Mucosa of stomach (tissue), 1 donor: ENCODE measurements at regions not wholly inside any gene's neighbourhood (a gene's known extent, or its start where the extent isn't known, plus 50 kb on each side); places are given as distances from the start of the nearest gene placed in this dataset.

Experiments
- H3K27me3 ChIP-seq: one replicate; pipeline ENCODE4 v1.7.0; 2013; ENCODE audit warnings: mild to moderate bottlenecking, low read length; ENCODE audit not compliant: control insufficient read depth, insufficient read depth
- H3K36me3 ChIP-seq: one replicate; pipeline ENCODE4 v1.7.0; 2013; ENCODE audit warnings: low read length; ENCODE audit not compliant: control insufficient read depth, insufficient read depth
- H3K4me1 ChIP-seq: one replicate; pipeline ENCODE4 v1.7.0; 2013; ENCODE audit warnings: mild to moderate bottlenecking, low read length; ENCODE audit not compliant: control insufficient read depth, insufficient read depth
- H3K4me3 ChIP-seq: one replicate; pipeline ENCODE4 v1.7.0; 2013; ENCODE audit warnings: low read length
- H3K9ac ChIP-seq: one replicate; pipeline ENCODE4 v1.7.0; 2013; ENCODE audit warnings: mild to moderate bottlenecking, low read length, moderate library complexity
- H3K9me3 ChIP-seq: one replicate; pipeline ENCODE4 v1.7.0; 2013; ENCODE audit warnings: mild to moderate bottlenecking, low read length, moderate library complexity; ENCODE audit not compliant: control insufficient read depth
- donor health status: Pancreatic carcinoma.

DNA sequence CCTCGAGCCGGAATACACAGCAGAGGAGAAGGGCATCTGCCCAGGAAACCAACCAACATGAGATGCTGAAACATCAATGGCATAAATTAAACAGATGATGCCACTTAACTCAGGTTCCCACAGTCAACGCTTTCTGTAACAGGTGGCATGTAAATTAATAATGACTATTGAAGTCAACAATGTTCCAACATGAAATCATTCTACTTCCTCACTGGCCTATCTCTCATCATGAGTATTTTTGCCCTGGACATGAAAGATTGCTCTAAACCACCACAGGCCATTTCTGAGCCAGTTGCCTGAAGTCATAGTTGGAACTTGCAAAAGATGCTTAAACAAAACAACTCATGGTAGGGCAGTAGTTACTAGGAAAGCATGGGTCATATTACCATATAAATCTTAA lies 397.9 kb upstream of the JARID2 start:
- Histone ChIP-seq H3K4me3 (no peak overlapping the region), H3K27me3 (no peaks in the 10 kb centered on the region), H3K9ac (no peak overlapping the region), H3K36me3 (no peaks in the 10 kb centered on the region), H3K9me3 (no peaks in the 10 kb centered on the region), H3K4me1 (no peaks in the 10 kb centered on the region)

DNA sequence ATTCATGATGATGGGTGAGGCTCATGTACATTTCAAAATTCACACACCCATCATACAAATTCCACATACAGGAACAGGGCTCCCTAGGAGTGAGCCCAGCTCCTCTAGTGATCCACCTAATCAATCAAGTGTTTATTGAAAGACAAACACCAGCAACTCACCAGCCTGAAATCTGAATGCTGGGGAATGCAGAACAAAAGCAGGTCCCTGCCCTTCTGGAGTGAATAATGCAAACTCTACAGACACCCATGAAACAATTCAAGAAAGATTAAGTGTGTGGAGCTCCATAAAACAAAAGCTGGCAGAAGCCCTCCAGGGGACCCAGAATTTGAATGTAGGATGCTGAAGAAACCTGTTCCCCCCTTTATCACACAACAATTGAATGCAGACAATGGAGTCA lies 396.7 kb upstream of the JARID2 start:
- H3K4me3 ChIP-seq: no peak overlapping the region
- H3K27me3 ChIP-seq: no peaks in the 10 kb centered on the region
- no peaks in the 10 kb centered on the region for H3K36me3 ChIP-seq
- H3K4me1 ChIP-seq: no peaks in the 10 kb centered on the region
- H3K9ac ChIP-seq: no peak overlapping the region
- no peaks in the 10 kb centered on the region for H3K9me3 ChIP-seq

DNA sequence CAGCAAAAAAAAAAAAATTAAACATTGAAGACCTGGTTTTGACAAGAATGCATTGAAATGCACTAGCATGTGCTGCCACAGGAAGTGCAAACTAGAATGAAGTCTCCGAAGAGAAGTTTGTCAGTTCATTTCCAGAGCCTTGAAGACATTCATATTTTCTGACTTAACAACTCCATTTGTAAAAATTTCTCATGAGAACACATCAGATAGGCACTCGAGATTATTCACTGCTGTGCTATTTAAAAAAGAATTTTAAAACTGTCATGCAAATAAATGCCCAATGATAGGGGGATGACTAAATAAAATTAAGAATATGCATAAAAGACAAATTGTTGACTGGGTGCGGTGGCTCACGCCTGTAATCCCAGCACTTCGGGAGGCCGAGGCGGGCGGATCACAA lies 394.6 kb upstream of the JARID2 start:
- no peaks in the 10 kb centered on the region for H3K36me3 ChIP-seq
- H3K27me3 ChIP-seq: no peaks in the 10 kb centered on the region
- H3K9me3 ChIP-seq: no peaks in the 10 kb centered on the region
- H3K9ac ChIP-seq: no peak overlapping the region
- no peaks in the 10 kb centered on the region for H3K4me1 ChIP-seq
- H3K4me3 ChIP-seq: no peak overlapping the region

DNA sequence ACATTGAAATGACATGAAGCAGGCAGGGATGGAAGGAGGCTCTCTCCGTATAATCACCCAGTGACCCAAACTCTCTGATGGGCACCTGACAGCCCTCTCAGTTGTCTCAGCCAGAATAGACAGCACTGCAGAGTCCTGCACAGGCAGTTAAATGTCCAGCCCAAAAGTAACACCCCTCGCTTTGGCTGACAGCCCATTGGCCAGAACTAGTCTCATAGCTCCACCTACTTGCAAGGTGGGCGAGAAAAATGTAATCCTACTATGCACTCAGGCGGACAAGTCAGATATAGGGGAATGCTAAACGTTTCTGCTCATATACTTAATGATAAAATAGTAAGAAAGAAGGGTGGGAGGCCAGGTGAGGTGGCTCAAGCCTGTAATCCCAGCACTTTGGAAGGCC lies 393.5 kb upstream of the JARID2 start:
- no peak overlapping the region for H3K4me3 ChIP-seq
- H3K9ac ChIP-seq: no peak overlapping the region
- H3K9me3 ChIP-seq: no peaks in the 10 kb centered on the region
- H3K27me3 ChIP-seq: no peaks in the 10 kb centered on the region
- H3K4me1 ChIP-seq: no peaks in the 10 kb centered on the region
- H3K36me3 ChIP-seq: no peaks in the 10 kb centered on the region

DNA sequence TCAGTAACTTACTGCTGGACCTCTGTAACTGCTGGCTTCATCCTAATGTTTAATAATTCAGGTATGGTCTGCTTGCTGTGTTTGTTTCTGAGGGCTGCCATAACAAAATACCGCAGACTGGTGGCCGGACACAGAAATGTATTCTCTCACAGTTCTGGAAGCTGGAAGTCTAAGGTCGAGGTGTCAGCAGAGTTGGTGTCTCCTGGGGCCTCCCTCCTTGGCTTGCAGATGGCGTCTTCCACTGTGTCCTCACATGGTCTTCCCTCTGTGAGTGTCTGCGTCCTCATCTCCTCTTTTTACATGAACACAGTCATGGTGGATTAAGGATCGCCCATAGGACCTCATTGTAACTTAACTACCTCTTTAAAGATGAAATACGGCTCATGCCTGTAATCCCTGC lies 389.7 kb upstream of the JARID2 start:
- Histone ChIP-seq H3K27me3 (no peaks in the 10 kb centered on the region), H3K9me3 (no peaks in the 10 kb centered on the region), H3K9ac (no peak overlapping the region), H3K4me1 (no peaks in the 10 kb centered on the region), H3K36me3 (no peaks in the 10 kb centered on the region), H3K4me3 (no peak overlapping the region)

DNA sequence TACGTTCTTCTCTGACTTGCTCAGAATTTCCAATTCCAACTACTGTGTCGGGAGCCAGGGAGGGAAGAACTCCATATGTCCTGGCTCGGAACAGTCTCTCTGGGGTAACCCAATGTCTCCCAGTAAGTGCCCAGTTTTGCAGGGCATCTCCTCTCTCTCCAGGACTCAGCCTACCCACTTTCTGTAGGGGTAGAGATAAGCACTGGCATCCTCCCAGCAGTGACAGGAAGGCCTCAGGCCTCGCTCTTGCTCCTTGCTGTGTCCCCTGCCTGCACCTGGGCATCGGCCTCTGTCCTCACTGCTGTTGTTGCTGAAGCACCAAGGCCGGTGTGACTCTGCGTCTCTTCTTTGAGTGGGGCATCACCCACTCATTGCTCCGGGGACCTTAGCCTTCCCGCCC lies 388.9 kb upstream of the JARID2 start:
- Histone ChIP-seq H3K4me1 (no peaks in the 10 kb centered on the region), H3K9me3 (no peaks in the 10 kb centered on the region), H3K9ac (no peak overlapping the region), H3K27me3 (no peaks in the 10 kb centered on the region), H3K36me3 (no peaks in the 10 kb centered on the region), H3K4me3 (no peak overlapping the region)

DNA sequence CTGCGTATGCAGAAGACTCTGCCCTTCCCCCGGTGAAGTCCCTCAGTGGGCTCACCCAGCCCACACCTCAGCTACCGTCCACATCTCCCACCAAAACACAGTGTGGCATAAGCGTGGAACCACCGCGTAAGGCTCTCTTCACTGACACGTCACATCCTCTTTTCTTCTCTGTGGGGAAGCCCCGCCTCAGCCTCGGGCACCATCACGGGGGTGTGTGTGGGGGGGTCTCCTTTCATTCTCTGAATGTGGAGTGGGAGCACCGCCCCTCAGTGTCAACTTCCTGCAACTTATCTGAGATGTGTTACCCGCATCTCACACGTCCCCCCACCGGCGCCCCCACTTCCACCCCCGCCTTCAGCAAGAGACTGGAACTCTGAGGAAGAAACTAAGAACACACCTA lies 388.4 kb upstream of the JARID2 start:
- H3K36me3 ChIP-seq: no peaks in the 10 kb centered on the region
- no peak overlapping the region for H3K4me3 ChIP-seq
- no peaks in the 10 kb centered on the region for H3K9me3 ChIP-seq
- H3K4me1 ChIP-seq: no peaks in the 10 kb centered on the region
- no peaks in the 10 kb centered on the region for H3K27me3 ChIP-seq
- no peak overlapping the region for H3K9ac ChIP-seq

DNA sequence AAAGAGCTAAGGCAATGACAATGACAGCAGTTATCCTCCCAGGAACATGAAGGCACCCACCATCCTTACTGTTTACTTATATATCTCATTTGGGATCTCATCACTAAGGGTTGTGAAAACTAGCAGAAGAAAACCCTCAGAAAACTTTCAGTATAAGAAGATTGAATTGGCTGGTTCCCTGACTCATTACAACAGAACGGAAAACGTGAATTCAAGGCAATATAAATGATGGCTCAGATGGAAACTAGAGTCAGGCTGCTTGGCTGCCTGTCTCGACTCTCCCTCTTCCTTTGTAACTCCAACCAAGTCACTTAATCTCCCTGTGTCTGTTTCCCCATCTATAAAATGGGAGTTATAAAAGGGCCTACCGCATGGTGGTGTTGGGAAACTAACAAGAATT lies 387.1 kb upstream of the JARID2 start:
- H3K9ac ChIP-seq: no peak overlapping the region

DNA sequence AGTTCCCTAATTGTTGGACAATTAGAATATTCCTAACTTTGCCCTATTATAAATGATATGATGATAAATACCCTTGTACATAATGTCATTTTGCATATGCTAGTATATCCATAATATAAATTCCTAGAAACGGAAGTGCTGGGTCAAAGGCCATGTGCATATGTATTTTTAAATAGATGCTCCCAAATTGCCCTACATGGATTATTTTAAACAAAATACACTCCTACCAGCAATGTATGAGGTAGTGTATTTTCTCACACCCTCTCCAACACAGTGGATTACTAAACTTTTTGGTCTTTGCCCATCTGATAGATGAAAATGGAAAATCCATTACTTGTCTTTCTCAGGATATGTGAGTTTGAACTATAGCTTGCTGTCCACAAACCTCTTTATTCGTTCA lies 385.1 kb upstream of the JARID2 start:
- Histone ChIP-seq H3K4me1 (no peaks in the 10 kb centered on the region), H3K27me3 (no peaks in the 10 kb centered on the region), H3K36me3 (no peaks in the 10 kb centered on the region), H3K4me3 (no peak overlapping the region), H3K9me3 (no peaks in the 10 kb centered on the region), H3K9ac (no peak overlapping the region)

More for the DNA sequence above, 387.1 kb upstream of the JARID2 start:
- Histone ChIP-seq H3K4me3 (no peak overlapping the region), H3K27me3 (no peaks in the 10 kb centered on the region), H3K9me3 (no peaks in the 10 kb centered on the region), H3K4me1 (no peaks in the 10 kb centered on the region), H3K36me3 (no peaks in the 10 kb centered on the region)

DNA sequence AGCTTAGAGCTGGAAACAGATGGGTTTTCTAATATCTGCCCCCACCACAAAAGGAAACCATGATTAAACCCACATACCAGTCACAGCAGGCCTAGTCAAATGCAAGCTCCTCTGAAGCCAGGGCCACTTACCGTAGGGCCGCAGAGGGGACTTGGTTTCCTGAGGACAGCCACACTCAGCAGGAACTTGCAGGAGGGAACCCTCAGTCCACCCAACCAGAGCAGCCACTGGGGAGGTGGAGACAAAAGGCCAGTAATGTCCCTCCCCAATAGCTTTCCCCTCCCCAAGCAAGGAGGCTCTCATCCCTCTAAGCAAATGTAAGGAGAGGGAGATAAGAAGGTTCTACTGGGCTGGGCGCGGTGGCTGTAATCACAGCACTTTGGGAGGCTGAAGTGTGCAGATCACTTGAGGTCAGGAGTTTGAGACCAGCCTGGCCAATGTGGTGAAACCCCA lies 384.4 kb upstream of the JARID2 start:
- H3K9me3 ChIP-seq: no peaks in the 10 kb centered on the region
- H3K36me3 ChIP-seq: no peaks in the 10 kb centered on the region
- no peaks in the 10 kb centered on the region for H3K4me1 ChIP-seq
- no peak overlapping the region for H3K9ac ChIP-seq
- no peaks in the 10 kb centered on the region for H3K27me3 ChIP-seq
- H3K4me3 ChIP-seq: no peak overlapping the region

GRCh38 chr6:14862845-14863244 lies 383.0 kb upstream of the JARID2 start:
- Histone ChIP-seq H3K36me3 (no peaks in the 10 kb centered on the region), H3K4me3 (no peak overlapping the region), H3K9ac (no peak overlapping the region), H3K27me3 (no peaks in the 10 kb centered on the region), H3K9me3 (no peaks in the 10 kb centered on the region), H3K4me1 (no peaks in the 10 kb centered on the region)

DNA sequence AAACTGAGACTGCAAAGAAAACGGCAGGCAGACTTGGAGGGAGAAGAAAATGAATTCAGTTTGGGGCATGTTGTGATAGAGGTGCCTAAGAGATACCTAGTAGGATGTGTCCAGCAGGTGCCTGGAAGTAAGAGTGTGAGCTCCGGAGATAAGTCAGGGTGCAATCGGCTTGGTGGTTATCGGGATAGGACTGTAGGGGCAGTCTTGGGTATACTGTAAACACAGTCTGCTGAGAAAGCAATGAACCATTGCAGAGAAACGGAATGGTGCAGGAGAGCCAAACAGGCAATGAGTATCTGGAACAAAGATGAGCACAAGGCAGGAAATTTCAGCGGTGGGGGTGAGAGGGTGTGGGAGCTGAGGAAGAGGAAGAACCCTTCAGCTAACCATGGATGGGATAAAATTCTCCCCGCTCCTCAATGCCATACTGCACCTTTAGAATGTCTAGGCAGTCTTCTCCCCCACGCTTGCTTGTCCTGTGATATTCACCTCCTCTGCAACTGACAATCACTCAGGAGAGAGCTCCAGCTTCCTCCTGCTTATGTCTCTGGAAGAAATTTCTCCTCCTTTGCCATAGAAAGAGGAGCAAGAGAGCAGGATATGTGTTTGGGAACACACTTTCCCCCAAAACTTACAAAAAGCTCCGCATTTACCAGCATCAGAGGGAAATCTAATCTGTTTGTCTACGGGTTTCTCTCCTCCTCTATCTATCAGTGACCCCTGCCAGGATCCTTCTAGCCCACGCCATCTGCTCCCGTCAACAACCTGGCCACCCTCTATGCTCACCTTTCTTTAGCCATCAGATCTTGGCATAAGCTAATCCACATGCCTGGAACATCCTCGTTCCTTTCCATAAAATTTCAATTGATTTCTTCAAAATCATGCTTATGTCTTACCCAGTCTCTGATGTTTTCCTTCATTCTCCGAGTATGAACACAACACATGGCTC lies 381.7 kb upstream of the JARID2 start:
- no peaks in the 10 kb centered on the region for H3K36me3 ChIP-seq
- no peaks in the 10 kb centered on the region for H3K4me1 ChIP-seq
- H3K4me3 ChIP-seq: no peak overlapping the region
- H3K9ac ChIP-seq: no peak overlapping the region
- no peaks in the 10 kb centered on the region for H3K9me3 ChIP-seq
- no peaks in the 10 kb centered on the region for H3K27me3 ChIP-seq
